GM18867 (cell line): ENCODE measurements at regions not wholly inside any gene's neighbourhood (a gene's known extent, or its start where the extent isn't known, plus 50 kb on each side); places are given as distances from the start of the nearest gene placed in this dataset.

Experiments
- ATAC-seq: cut with Tn5 transposase; IDR thresholded peaks from one replicate; pipeline ENCODE4 v1.9.1; 2021; ENCODE audit warnings: mild to moderate bottlenecking, moderate library complexity; ENCODE audit not compliant: unreplicated experiment

DNA sequence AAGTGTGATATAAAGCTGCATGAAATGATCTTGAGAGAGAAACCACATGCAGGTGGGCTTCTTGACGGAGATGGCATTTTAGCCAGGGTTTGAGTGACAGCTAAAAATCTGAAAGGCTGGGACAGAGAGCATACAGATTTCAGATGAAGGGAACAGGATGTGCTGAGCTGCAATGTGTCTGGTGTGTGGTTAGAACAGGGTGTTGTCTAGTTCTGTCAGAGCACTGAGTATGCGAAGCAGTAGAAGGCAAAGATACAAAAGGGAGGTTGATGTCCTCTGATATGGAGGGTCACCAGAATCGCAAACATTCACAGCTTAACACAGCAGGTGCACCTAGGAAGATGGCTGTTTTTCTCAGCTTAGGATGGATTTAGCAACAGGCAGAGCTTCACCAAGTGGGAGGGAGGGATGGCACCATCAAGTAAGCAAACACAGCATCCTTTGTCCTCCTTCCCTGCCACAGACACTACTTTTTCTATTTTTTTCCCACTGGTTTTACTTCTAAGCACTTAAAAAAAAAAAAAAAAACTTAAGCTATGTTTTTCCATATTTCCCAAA, 182.5 kb downstream of the TMX3 start:
- no peak for ATAC-seq

DNA sequence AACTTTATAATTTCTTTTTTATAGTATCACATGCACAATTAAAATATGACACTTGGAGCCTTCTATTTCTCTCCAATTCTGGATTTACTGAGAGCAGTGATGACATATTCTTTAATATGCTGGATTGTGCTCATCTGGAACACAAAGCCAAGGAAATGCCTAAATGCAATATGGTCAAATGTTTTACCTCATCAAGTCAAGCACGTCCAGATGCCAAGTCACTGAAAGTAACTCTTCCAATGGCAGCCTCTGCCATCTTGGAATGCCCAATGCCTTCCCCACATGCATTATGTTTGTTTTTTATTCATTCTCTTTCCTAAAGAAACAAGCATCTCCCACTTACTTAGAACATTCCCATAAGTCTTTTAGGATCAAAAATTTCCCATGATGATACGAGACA, 189.8 kb downstream of the TMX3 start:
- no peak for ATAC-seq

DNA sequence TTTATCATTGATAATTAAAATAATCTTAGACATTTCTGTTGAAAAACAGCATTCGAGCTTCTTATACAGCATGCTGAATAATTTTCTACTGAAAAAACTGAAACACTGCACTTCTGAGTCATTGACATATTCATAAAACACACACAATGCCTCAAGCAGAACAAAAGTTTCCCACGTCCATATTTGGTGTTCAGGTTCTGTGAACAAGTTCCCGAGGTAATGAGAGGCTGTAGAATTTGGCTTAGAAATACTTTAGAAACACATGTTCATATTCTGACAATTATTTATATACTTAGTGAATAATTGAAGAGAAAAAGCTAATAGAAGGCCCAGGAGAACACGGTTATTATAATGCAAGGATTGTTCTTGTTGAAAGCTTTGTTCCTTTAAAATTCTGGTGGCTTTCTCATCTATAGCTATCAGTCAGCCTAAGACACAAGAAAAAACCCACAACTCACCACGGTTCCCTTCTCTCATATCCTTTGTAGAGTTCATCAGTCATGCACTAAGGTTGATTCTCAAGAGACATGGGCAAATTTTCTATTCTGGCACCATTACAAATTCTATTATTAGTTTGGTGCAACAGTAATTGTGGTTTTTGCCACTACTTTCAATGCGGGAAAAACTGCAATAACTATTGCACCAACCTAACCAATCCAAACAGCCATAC, 194.4 kb downstream of the TMX3 start:
- ATAC-seq = no peak

DNA sequence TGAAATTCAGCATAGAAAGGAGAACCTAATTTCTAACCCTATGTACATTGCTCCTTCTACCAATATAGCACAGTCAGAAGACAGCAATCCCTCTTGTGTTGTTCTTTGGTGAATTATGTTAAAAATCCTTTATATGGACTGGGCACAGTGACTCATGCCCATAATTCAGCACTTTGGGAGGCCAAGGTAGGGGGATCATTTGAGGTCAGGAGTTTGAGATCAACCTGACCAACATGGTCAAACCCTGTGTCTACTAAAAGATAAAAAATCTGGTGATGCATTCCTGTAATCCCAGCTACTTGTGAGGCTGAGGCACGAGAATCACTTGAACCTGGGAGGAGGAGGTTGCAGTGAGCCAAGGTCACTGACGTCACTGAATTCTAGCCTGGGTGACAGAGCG, 195.6 kb downstream of the TMX3 start:
- ATAC-seq = no peak

DNA sequence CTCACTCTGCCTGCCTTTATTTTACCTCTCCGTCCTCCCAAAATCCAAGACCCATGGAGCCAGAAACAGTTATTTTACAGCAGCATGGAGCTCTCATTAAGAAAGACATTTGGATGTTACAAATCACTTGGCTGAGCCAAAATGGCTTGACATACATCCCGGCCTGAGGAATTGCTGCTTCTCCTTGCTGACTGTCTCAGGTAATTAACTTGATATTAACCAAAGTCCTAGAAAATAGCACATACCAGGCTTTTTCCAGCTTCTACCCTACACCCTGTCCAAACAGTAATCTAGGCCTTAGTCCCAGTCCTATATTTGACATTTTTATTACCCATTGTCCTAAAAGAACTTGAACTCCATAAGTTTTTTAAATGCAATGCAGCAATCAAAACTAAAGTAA, 205.0 kb downstream of the TMX3 start:
- no peak for ATAC-seq

DNA sequence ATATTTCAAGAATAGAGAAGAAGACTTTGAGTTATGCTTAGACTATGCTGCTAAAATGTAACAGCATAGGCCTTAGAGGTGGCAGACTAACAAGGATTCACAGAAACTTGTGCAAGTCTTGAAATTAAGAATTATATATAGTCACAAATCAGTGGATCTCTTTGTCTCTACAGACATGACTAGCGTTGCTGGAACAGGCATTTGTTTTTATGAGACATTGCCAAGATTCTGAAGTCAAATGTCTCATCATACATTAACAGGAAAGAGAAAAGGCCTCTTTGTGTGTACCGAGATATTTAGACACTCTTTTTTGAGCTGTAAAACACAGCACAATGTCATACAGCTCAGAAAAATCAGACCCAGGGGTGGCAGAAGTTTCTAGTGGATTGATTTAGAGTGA, 207.1 kb downstream of the TMX3 start:
- no peak for ATAC-seq

DNA sequence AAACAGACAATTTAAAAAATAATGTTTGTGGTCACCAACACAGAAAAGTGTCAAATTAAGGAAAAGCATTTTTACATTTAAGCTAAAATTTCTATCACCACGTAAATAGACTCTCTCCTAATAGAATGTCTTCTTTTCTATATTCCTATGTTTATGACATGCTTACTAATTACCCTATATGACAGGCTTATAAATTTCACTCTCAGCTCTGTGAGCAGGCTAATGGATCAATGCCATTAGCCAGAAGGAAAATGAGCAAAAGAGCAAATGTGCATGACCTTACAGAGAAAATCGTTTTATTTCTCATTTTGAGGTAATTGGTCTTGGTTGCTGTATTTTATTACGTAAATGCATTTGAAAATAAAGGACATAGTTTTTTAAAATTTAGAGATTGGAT, 209.7 kb downstream of the TMX3 start:
- no peak for ATAC-seq

DNA sequence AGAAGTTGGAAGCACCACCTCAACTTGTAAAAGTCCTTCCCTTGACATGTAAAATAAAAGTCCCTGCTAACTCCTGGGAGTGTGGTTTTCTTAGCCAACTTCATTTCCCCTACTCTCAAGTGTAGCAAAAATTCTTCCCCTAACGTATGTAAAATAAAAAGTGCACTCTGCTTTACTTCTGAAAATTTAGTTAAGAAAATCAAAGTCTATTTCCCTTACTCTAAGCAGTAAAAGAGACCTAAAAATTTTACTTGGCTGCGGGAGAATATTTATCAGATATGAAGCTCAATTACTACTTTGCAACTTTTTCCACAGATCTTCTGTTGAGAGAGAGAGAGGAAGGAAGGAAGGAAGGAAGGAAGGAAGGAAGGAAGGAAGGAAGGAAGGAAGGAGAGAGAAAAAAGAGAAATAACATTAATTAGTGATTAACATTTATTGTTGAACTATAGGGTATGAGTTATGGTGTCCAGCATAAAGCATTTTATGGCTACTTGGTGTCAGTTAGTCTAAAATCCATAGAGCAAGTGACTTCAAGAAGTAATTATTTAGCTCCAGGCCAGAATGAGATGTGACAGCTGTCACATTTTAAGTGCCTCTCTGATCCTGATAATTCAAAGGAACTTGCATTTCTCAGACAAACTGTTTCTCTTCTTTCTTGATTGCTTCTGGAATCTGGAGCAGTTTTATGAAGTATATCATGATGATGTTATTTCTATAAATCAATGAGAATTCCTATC, 210.3 kb downstream of the TMX3 start:
- ATAC-seq = no peak

DNA sequence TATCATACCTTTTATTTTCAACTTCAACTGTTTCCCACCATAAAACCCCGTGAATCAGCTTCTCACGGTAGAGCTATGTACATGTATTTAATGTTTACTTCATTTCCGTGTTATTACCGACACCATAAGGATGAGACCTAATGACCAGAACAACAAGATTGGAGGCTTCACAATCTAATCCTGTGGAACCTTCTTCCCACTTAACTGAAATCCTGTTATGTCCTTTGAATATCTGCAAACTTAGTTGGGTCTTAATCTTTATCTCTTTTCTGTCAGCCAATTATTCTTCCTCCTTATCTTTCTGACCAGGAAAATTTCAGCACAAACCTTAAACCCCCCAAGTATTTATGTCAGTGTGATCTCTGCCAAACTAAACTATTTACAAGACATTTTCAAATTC, 214.4 kb downstream of the TMX3 start:
- no peak for ATAC-seq

DNA sequence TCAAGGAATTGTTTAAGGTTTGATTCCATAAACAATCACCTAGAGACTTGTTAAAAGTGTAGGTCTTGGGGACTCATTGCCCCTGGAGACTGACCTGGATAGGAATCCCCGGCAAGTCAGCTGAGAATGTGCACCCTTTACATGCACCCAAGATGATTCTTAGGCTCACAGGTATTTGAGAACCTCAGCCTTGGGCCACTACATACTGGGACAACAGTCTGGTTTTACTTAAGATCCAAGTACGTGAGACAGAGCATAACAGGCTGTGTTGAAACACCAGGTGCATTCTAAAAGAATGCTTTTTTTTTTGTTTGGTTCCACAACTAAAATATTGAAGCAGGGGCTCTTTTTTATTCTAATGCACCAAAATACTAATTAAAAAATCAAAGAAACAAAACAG, 215.8 kb downstream of the TMX3 start:
- no peak for ATAC-seq

DNA sequence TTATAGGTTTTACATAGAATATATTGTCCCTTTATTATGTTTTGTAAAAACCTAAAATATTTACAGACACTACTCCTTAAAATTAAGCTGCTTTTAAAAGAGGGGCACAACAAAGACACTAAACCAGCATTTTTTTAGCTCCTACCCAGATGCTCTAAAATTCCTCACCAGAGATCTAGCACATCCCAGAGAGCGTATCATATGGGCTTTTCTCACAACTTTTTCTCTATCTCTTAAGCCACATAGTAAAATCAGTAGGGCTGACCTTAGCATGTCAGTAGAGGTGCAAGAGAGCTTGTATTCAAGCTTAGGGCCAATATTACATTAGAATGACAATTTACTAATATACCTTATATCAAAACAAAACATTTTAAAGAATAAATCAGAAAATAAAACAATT, 216.3 kb downstream of the TMX3 start:
- no peak for ATAC-seq

DNA sequence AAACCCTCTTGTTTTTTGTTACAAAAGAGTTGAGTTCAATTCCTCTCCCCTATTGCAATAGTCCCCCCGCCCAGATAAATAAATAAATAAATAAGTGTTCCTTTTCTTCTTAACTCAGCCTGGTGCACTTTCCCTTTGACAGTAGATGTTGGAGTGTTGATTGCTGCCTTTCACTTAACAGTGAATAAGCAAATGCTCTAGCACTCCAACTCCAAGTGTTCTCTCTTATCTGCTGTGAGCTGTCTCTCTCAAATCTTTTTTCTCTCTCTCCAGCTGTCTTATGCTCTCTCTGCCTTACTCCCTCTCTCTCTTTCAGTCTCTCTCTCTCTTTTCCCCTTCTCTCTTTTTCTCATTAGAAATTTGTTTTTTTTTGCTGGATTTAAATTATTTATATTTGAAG, 216.7 kb downstream of the TMX3 start:
- no peak for ATAC-seq

DNA sequence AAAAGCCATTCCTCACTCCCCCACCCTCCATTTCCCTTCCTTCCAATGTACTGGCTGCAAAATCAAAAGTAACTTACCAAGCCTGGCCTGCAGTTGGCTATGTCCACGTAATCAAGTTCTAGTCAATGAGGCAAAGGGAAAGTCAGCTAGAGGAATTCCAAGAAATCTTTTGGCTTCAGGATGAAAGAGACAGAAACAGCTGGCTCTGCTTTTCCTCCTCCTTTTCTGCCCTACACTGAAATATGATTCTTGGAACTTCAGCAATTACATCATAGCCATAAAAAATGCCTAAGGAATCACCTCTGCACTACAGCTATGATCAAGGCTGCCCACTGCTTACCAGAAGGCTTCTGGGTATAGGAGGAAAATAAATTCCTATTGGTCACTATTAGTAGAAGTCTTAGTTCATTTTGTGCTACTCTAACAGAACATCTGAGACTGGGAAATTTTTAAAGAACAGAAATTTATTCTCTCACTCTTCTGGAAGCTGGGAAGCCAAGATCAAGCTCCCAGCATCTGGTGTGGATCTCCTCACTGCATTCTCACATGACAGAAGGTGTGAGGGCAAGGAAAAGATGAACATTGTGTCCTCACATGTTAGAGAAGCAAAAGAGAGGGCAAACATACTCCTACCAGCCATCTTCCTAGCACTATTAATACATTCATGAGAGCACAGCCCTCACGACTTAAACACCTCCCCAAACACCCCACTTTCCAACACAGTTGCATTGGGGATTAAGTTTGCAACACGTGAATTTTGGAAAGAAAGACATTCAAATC, 219.9 kb downstream of the TMX3 start:
- ATAC-seq = no peak

DNA sequence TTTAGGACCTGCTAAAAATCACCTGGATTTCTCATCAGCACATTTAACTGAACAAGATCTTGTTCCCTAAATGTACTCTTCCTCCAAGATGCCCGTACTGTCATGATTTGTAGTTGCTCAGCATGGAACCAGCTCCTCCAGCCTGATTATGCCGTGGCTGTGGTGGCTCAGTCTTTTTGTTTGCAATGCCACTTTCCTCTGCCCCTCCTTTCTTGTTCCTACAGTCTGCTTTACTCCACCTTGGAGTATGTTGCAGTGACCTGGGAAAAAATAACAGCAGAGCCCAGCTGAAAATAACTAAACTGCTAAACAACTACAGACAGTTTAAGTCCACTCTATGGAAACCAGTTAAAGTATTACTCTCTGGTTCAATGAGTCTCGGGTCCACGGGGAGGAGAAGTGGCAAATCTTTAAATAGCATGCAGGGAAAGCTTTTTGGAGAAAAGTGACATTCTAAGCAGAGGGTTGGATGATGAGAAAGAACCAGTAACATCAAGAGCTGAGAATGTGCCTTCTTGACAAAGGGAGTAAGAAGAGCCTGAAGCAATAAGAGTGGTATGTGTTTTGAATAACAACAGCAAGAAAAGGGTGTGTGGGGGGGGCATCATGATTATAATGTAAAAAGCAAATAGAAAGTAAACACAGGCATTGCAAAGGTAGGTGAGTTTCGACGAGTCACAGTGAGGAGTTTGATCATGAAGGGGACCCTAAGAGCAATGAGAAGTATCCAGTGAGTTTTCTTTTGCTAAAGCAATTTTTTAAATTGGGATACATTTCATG, 225.7 kb downstream of the TMX3 start:
- no peak for ATAC-seq

DNA sequence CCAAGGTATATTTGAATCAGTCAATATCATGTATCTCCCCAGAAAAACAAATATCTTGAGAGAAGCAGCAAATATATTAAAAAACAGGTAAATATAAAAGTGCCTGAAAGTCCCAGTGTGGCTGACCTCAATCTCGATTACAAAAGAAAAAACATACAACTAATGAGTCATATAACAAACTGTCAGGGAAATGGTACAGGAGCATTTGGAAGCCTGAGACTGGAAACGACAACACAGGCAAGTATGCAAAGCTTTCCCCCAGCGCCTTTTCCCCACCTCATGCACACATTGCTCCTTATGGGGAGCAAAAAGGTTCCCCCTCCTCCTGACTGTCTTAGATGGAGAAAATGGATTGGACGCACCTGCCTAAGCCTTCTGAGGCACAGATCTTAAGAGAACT, 230.7 kb downstream of the TMX3 start:
- ATAC-seq = no peak

DNA sequence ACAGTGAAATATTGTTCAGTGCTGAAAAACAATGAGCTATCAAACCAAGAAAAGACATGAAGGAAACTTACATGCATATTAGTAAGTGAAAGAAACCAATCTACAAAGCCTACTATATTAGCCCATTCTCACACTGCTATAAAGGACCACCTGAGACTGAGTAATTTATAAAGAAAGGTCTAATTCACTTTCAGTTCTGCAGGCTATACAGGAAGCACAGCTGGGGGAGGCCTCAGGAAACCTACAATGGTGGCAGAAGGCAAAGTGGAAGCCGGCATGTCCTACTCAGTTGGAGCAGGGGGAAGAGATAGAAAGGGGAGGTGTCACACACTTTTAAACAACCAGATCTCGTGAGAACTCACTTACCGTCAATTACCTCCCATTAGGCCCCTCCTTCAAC, 232.1 kb downstream of the TMX3 start:
- ATAC-seq = no peak

DNA sequence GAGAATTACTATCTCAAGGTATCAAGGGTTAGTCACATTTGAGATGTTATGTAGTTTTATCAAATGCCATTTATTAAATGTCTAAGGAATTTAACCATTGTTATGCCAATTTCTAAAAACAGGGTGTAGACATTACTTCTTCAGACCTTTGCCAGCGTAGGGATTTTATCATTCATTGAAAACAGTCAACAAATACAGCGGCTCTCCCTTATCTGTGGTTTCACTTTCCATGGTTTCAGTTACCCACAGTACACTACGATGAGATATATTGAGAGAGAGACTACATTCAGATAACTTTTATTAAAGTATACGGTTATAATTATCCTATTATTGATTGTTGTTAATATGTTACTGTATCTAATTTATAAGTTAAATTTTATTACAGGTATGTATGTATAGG, 234.7 kb downstream of the TMX3 start:
- ATAC-seq = no peak

DNA sequence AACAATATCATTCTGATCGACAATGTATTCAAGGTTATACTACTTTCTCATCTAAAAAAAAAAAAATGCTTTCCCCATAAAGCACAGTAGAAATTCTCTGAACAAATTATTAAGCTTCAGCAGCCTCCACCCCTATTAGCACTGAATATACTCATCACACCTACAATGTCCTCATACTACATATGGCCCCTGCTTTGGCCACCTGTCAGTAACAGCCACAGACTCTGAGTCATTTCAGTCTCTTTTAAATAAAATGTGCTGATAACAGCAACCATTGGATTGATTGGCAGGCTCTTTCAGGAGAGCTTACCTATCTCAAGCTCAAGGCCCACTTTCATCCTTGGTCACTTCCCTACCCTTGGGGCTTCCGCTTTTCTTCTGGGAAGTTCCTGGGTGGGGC, 236.7 kb downstream of the TMX3 start:
- ATAC-seq = no peak

DNA sequence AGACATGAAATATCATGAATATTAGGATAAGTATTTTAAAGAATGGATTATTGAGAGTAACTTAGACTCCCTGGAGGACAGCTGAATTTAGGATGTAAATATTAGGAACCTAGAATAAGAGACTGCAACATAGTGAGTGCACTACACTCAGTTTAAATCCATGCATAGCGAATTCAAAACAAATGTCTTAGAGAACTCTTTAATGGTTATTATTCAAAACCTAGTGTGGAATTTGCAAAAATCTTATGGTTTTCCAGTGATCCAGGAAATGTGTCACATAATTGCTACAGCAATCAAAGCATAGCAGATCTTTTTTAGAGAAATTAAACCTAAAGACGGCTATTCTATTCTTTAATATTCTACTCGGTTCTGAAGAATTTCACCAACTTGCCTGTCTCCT, 239.0 kb downstream of the TMX3 start:
- ATAC-seq = no peak

DNA sequence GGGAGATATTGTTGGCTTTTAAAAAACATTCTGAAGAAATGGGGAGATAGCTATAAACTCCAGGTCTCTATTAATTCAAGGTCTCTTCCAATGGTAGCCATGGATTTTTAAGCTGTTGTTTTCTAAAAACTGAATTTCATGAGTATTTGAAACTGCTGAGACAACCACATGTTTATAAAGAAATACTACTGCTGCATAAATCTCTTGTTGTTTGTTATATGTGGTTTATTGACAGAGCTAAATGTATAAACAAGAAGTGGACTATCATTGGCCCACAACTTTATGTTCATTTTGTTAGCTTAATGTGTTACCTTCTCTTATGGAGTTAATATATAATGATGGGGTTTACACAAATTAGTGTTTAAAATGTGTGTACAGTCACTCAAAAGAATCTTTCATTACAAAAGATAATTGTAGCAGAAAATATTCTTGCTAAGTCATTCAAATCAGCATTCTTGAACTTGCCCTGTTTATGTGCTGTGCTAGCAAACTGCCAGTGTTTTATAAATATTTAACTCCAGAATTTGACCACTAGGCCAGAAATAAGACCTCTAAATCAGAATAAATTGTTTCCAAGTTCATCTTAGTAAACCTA, 242.1 kb downstream of the TMX3 start:
- ATAC-seq = no peak
